ENCODE measurements at regions not wholly inside any gene's neighbourhood (a gene's known extent, or its start where the extent isn't known, plus 50 kb on each side); places are given as distances from the start of the nearest gene placed in this dataset.

DNA sequence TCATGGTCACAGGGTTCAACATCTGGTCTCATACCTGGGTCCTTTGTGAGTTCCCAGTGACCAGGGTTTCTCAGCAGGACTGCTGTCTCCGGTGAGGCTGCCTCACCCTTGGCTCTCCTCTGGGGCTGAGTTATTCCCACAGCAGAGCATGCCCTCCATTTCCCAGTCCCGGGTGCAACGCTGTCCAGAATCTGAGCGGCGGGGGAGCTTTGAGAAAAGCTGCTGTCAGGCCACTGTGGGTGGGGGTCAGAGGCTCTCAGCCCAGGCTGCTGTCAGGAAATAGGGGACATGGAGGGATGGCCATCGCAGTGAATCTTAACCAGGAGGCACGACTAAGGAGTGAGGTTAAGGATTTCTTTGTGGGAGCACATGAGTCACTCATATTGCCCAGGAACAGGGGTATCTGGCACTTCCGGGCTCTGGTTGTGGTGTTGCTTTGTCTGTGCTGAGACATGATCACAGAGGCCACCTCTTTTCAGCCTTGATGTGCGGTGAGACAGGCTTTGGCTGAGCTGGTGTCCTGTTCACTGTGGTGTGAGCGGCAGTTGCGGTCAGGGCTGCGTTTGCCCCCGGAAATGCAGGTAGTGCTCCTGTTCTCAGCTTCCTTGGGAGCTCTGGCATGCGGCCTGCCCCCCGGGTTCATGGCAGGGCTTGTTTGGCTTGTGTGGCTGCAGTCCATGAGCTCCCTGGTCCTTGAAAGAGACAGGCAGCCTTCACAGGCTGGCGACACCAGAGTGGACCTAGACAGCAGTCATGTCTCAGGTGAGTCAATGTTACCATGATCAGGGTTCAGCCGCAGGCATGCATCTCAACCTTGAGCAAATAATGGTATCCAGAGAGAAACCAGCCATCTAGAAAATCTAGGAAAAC is 310.7 kb upstream of the MYT1L start:
- DNase-seq (ENCODE audit: low read depth, low spot score), result no peak
- Histone ChIP-seq H3K36me3 (ENCODE audit: insufficient read depth, insufficient read length, low read length) (no peaks in the 10 kb centered on the region), H3K27me3 (ENCODE audit: insufficient read depth, insufficient read length) (no peaks in the 10 kb centered on the region), H3K4me3 (ENCODE audit: insufficient read length, low read depth) (no peak overlapping the region), H3K4me1 (ENCODE audit: insufficient read depth, insufficient read length) (peaks cover 6% of the 10 kb centered on the region), H3K9ac (ENCODE audit: insufficient read length, low read depth) (no peak overlapping the region), H3K9me3 (ENCODE audit: insufficient read depth, low read length) (no peaks in the 10 kb centered on the region)
- no peak for TF ChIP-seq ZNF274 (IDR thresholded peaks at IDR 0.05; ENCODE audit: low read depth, low read length)
- no peak for TF ChIP-seq SUZ12 (IDR thresholded peaks at IDR 0.05; ENCODE audit: extremely low read depth, insufficient read depth, insufficient read length)
- no peak for TF ChIP-seq YY1 (IDR thresholded peaks at IDR 0.05; ENCODE audit: insufficient read depth, insufficient read length)

- Histone ChIP-seq H3K36me3 (ENCODE audit: insufficient read depth, insufficient read length, low read length) (no peaks in the 10 kb centered on the region), H3K4me1 (ENCODE audit: insufficient read depth, insufficient read length) (peaks cover 6% of the 10 kb centered on the region), H3K27me3 (ENCODE audit: insufficient read depth, insufficient read length) (no peaks in the 10 kb centered on the region), H3K9me3 (ENCODE audit: insufficient read depth, low read length) (no peaks in the 10 kb centered on the region), H3K9ac (ENCODE audit: insufficient read length, low read depth) (no peak overlapping the region), H3K4me3 (ENCODE audit: insufficient read length, low read depth) (no peak overlapping the region)
- DNase-seq (ENCODE audit: low read depth, low spot score), result no peak
- TF ChIP-seq ZNF274 (IDR thresholded peaks at IDR 0.05; ENCODE audit: low read depth, low read length), result no peak
- TF ChIP-seq YY1 (IDR thresholded peaks at IDR 0.05; ENCODE audit: insufficient read depth, insufficient read length), result no peak
- no peak for TF ChIP-seq SUZ12 (IDR thresholded peaks at IDR 0.05; ENCODE audit: extremely low read depth, insufficient read depth, insufficient read length)
These were observed 309.7 kb upstream of the MYT1L start for GRCh38 chr2:2640818-2641217.

GRCh38 chr2:2640371-2640770 is 309.3 kb upstream of the MYT1L start:
- Histone ChIP-seq H3K27me3 (ENCODE audit: insufficient read depth, insufficient read length) (no peaks in the 10 kb centered on the region), H3K4me1 (ENCODE audit: insufficient read depth, insufficient read length) (peaks cover 6% of the 10 kb centered on the region), H3K9me3 (ENCODE audit: insufficient read depth, low read length) (no peaks in the 10 kb centered on the region), H3K36me3 (ENCODE audit: insufficient read depth, insufficient read length, low read length) (no peaks in the 10 kb centered on the region), H3K9ac (ENCODE audit: insufficient read length, low read depth) (no peak overlapping the region), H3K4me3 (ENCODE audit: insufficient read length, low read depth) (no peak overlapping the region)
- TF ChIP-seq SUZ12 (IDR thresholded peaks at IDR 0.05; ENCODE audit: extremely low read depth, insufficient read depth, insufficient read length) (no peak), YY1 (IDR thresholded peaks at IDR 0.05; ENCODE audit: insufficient read depth, insufficient read length) (no peak), ZNF274 (IDR thresholded peaks at IDR 0.05; ENCODE audit: low read depth, low read length) (no peak)
- no peak for DNase-seq (ENCODE audit: low read depth, low spot score)

DNA sequence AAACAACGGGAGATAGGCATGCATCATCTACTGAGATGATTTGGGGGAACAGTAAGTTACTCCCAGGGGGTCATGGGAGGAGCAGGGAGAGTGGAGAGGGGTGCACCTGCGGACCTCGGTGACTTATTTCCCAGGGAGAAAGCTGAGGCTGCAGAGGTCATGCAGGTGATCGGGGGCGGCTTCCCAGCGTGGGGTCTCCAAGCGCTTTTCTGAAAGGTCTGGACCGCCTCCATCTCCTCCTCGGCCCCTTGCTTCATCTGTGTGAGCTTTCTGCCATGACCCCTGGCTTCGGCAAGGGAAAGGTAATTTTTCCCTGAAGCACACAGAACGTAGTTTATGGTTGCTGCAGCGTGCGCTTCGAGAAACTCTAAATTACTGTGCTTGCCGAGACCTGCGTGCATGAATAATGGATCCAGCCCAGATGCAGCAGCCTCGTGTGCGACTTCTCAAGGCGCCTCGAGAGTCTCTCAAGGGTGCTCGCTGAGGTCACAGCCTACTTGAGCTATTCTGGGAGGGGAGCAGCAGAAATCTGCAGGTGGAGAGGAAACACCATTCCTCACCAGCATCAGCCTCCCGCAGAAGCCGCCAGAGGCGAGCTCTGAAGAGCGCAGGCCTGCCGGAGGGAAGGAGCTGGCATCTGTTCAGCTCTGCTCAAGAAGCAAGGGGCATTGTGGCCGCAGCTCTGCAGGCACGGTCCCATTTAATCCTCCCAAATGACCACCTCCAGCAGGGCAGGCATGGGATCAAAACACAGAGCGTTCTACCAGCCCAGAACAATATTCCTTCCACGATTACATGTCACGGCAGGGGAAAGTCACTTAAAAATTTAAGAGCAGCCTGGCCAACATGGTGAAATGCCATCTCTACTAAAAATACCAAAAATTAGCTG is 308.4 kb upstream of the MYT1L start:
- no peaks in the 10 kb centered on the region for H3K36me3 ChIP-seq (ENCODE audit: insufficient read depth, insufficient read length, low read length)
- no peak overlapping the region for H3K9ac ChIP-seq (ENCODE audit: insufficient read length, low read depth)
- no peaks in the 10 kb centered on the region for H3K9me3 ChIP-seq (ENCODE audit: insufficient read depth, low read length)
- H3K4me3 ChIP-seq (ENCODE audit: insufficient read length, low read depth), result no peak overlapping the region
- peaks cover 6% of the 10 kb centered on the region for H3K4me1 ChIP-seq (ENCODE audit: insufficient read depth, insufficient read length)
- H3K27me3 ChIP-seq (ENCODE audit: insufficient read depth, insufficient read length), result no peaks in the 10 kb centered on the region
- no peak for DNase-seq (ENCODE audit: low read depth, low spot score)
- TF ChIP-seq SUZ12 (IDR thresholded peaks at IDR 0.05; ENCODE audit: extremely low read depth, insufficient read depth, insufficient read length) (no peak), ZNF274 (IDR thresholded peaks at IDR 0.05; ENCODE audit: low read depth, low read length) (no peak), YY1 (IDR thresholded peaks at IDR 0.05; ENCODE audit: insufficient read depth, insufficient read length) (no peak)

- H3K9me3 ChIP-seq (ENCODE audit: insufficient read depth, low read length), result no peaks in the 10 kb centered on the region
- no peak overlapping the region for H3K4me3 ChIP-seq (ENCODE audit: insufficient read length, low read depth)
- no peak overlapping the region for H3K9ac ChIP-seq (ENCODE audit: insufficient read length, low read depth)
- H3K4me1 ChIP-seq (ENCODE audit: insufficient read depth, insufficient read length), result peaks cover 6% of the 10 kb centered on the region
- no peak for DNase-seq (ENCODE audit: low read depth, low spot score)
- H3K27me3 ChIP-seq (ENCODE audit: insufficient read depth, insufficient read length), result no peaks in the 10 kb centered on the region
- TF ChIP-seq YY1 (IDR thresholded peaks at IDR 0.05; ENCODE audit: insufficient read depth, insufficient read length), result no peak
- no peak for TF ChIP-seq ZNF274 (IDR thresholded peaks at IDR 0.05; ENCODE audit: low read depth, low read length)
- TF ChIP-seq SUZ12 (IDR thresholded peaks at IDR 0.05; ENCODE audit: extremely low read depth, insufficient read depth, insufficient read length), result no peak
- no peaks in the 10 kb centered on the region for H3K36me3 ChIP-seq (ENCODE audit: insufficient read depth, insufficient read length, low read length)
These were observed 307.6 kb upstream of the MYT1L start for GRCh38 chr2:2638547-2639220.

DNA sequence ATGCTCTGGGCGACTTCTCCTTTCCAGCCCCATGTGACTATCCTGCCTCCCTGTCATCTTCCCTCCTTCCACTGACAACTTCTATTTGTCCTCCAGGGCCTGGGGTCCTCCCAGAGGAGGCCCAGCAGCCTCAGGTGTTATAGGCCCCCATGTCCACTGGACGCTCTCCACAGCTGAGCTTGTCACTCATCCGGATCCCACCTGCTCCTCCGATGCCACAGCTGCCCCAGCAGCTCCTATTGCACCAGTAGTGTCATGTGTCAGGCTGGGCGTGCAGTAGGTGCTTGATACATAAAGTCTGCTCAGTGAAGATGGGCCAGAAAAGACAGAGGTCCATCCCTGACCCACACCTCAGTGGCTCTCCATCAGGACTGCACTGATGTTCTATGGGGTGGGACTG is 305.7 kb upstream of the MYT1L start:
- DNase-seq (ENCODE audit: low read depth, low spot score), result no peak
- Histone ChIP-seq H3K4me1 (ENCODE audit: insufficient read depth, insufficient read length) (peaks cover 6% of the 10 kb centered on the region), H3K9me3 (ENCODE audit: insufficient read depth, low read length) (no peaks in the 10 kb centered on the region), H3K36me3 (ENCODE audit: insufficient read depth, insufficient read length, low read length) (no peaks in the 10 kb centered on the region), H3K27me3 (ENCODE audit: insufficient read depth, insufficient read length) (no peaks in the 10 kb centered on the region), H3K9ac (ENCODE audit: insufficient read length, low read depth) (no peak overlapping the region), H3K4me3 (ENCODE audit: insufficient read length, low read depth) (no peak overlapping the region)
- no peak for TF ChIP-seq ZNF274 (IDR thresholded peaks at IDR 0.05; ENCODE audit: low read depth, low read length)
- TF ChIP-seq SUZ12 (IDR thresholded peaks at IDR 0.05; ENCODE audit: extremely low read depth, insufficient read depth, insufficient read length), result no peak

All from NT2/D1 (cell line).